WI38 (cell line): ENCODE measurements at regions not wholly inside any gene's neighbourhood (a gene's known extent, or its start where the extent isn't known, plus 50 kb on each side); places are given as distances from the start of the nearest gene placed in this dataset.

Experiments used
- H3K4me3 ChIP-seq: 2 replicates; pipeline ENCODE4 v1.5.1; 2011; ENCODE audit warnings: low read depth, mild to moderate bottlenecking, control low read depth, low read length
- CTCF ChIP-seq: IDR thresholded peaks from 2 replicates; pipeline ENCODE4 v1.5.1; 2012; ENCODE audit warnings: low read depth, mild to moderate bottlenecking, control low read depth, low read length

- TF ChIP-seq CTCF, result no peak
- no peak overlapping the region for H3K4me3 ChIP-seq
Observed at GRCh38 chr2:5052905-5053304, 639.3 kb upstream of the SOX11 start.

DNA sequence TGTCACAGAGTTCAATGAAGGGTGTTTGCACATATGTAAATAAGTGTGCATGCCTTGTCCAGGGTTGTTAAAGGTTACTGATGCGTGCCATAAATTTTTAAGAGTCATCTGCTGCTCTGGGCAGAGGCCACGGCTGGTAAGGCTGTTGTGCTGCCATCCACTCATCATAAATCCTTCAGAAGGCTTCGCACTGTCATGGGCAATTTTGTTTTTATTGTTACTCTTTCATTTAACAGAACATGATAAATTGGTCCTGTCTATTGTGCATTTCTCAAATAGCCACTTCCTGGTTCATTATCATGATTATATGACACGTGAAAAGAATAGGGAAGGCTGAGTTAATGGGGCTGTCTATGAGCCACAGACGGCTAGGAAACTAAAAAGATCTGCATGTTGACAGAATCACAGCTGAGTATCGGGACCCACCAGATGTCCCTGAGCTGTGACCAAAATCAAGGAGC is 634.3 kb upstream of the SOX11 start:
- no peak overlapping the region for H3K4me3 ChIP-seq
- no peak for TF ChIP-seq CTCF

DNA sequence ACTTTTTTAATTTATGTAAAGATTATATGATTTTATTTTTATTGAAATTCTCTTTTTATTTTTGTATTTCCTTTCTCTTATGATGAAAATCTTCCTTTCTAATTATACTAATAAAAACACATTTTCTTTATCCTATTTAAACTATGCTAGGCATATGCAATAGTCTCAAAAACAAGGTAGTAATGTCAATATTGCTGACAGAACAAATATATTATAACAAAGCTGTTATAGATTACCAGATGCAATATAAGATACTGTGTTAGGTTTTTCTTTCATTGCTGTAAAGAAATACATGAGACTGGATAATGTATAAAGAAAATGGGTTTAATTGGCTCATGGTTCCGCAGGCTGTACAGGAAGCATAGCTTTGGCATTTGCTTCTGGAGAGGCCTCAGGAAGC is 631.2 kb upstream of the SOX11 start:
- no peak overlapping the region for H3K4me3 ChIP-seq
- TF ChIP-seq CTCF, result no peak

DNA sequence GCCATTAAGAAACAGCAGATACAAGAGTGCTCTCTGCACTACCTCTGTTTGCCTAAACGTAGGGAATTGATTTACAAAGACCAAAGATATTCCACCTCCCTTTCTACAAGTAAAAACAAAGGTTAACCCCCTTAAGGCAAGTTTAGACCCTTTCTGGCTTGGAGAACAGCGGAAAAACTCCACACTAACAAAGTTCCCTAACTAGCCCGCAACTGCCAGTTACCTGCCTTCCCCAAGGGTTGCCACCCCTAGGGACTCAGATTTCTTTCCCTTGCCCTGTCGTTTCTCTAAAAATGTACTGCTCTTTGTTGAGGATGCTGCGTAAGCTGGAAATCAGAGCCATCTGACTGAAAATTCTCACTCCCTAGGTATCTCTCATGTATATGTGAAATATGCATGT is 627.5 kb upstream of the SOX11 start:
- TF ChIP-seq CTCF, result no peak
- no peak overlapping the region for H3K4me3 ChIP-seq

GRCh38 chr2:5067816-5068215 is 624.4 kb upstream of the SOX11 start:
- no peak overlapping the region for H3K4me3 ChIP-seq
- TF ChIP-seq CTCF, result no peak

GRCh38 chr2:5070257-5070656 is 621.9 kb upstream of the SOX11 start:
- no peak for TF ChIP-seq CTCF
- no peak overlapping the region for H3K4me3 ChIP-seq

DNA sequence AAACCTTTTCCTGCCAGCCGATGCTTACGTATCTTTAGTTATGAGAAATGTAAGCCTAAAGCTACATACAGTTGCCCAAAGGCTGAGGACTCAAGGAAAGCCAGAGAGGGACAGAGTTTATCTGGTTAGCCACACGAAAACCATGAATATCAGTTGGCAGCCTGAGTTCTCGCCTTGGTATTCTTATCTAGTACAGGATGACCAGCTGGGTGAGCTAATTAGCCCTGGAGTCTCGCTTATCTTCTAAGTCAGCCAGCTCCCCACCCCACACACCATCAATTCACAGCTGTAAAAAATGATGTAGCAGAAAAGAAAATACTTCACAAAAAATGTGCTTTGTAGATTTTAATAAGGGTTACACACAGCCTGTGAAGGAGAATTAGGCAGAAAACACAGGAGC is 617.5 kb upstream of the SOX11 start:
- no peak for TF ChIP-seq CTCF
- no peak overlapping the region for H3K4me3 ChIP-seq
